Kidney epithelial cell (primary cell): ENCODE measurements at regions not wholly inside any gene's neighbourhood (a gene's known extent, or its start where the extent isn't known, plus 50 kb on each side); places are given as distances from the start of the nearest gene placed in this dataset.

Experiments used
- DNase-seq: peaks from one replicate; pipeline ENCODE4 v3.0.0-alpha.2; 2010; ENCODE audit warnings: low read depth
- H3K27me3 ChIP-seq: 2 replicates; pipeline ENCODE4 v1.6.0; 2011; ENCODE audit warnings: low read length; ENCODE audit not compliant: control insufficient read depth, insufficient read depth
- H3K36me3 ChIP-seq: 2 replicates; pipeline ENCODE4 v1.5.1; 2011; ENCODE audit warnings: low read length; ENCODE audit not compliant: control insufficient read depth, insufficient read depth
- H3K4me3 ChIP-seq: 2 replicates; pipeline ENCODE4 v1.5.1; 2011; ENCODE audit warnings: low read depth, mild to moderate bottlenecking, control low read depth, low read length
- CTCF ChIP-seq: IDR thresholded peaks from 2 replicates; pipeline ENCODE4 v1.5.1; 2011; ENCODE audit warnings: mild to moderate bottlenecking, moderate library complexity, low read length, control low read depth, inconsistent platforms; ENCODE audit not compliant: insufficient read depth, poor library complexity, severe bottlenecking

GRCh38 chr5:110025160-110025559, 335.4 kb downstream of the MAN2A1 start:
- no peak for DNase-seq
- Histone ChIP-seq H3K4me3 (no peak overlapping the region), H3K27me3 (no peaks in the 10 kb centered on the region), H3K36me3 (no peaks in the 10 kb centered on the region)
- no peak for TF ChIP-seq CTCF

- H3K36me3 ChIP-seq, result no peaks in the 10 kb centered on the region
- H3K4me3 ChIP-seq, result no peak overlapping the region
- TF ChIP-seq CTCF, result no peak
- no peaks in the 10 kb centered on the region for H3K27me3 ChIP-seq
- no peak for DNase-seq
Observed at GRCh38 chr5:110027527-110028322, 338.0 kb downstream of the MAN2A1 start.

GRCh38 chr5:110031402-110032140, 341.8 kb downstream of the MAN2A1 start:
- no peak for DNase-seq
- Histone ChIP-seq H3K4me3 (no peak overlapping the region), H3K27me3 (no peaks in the 10 kb centered on the region), H3K36me3 (no peaks in the 10 kb centered on the region)
- no peak for TF ChIP-seq CTCF

GRCh38 chr5:110032376-110032775, 342.6 kb downstream of the MAN2A1 start:
- no peaks in the 10 kb centered on the region for H3K27me3 ChIP-seq
- no peak for TF ChIP-seq CTCF
- DNase-seq, result no peak
- H3K4me3 ChIP-seq, result no peak overlapping the region
- no peaks in the 10 kb centered on the region for H3K36me3 ChIP-seq

DNA sequence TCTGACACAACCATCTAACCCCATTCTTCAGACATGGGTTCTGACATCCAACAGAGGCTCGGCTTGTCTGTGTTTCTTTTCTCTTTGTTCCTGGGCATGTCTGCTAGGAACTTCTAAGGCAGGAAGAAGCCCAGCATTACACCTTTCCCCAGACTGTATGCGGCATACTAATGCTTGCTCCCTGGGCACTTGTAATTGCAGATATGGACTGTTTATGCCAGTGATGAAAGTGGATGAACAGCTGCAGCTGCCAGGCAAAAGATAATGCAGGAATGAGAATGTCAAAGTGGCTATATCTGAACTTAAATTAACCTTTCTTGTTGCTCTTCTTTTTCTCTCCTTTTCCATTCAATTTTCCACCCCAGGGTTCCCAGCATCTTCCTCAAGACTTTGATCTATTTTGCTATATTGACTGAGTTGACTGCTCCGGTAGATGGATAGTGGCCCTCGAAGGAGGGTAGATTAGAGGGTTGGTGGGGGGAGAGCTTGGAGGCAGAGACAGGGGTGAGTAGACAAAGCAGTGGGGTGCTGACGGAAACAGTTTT, 344.4 kb downstream of the MAN2A1 start:
- no peak for DNase-seq
- H3K36me3 ChIP-seq, result no peaks in the 10 kb centered on the region
- no peaks in the 10 kb centered on the region for H3K27me3 ChIP-seq
- no peak overlapping the region for H3K4me3 ChIP-seq
- no peak for TF ChIP-seq CTCF
